ENCODE measurements at regions not wholly inside any gene's neighbourhood (a gene's known extent, or its start where the extent isn't known, plus 50 kb on each side); places are given as distances from the start of the nearest gene placed in this dataset.

DNA sequence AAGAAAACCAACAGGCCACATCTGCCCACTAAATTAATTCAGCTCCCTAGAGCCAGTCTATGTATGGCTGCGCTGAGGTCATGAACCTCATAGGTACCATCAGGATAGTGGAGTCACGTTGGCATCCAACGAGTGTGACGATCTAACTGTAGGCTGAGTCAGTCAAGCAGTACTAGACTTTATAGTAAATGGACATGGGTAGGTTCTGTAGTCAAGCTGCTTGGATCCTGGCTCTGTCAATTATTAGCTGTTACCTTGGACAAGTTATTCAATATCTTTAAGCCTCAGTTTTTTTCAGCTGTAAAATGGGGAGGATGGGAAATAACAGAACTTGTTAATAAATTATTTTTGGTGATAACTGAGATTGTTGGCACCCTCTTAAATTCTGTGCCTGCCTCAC lies 432.4 kb upstream of the RASGEF1B start:
- TF ChIP-seq, protein P1, sequence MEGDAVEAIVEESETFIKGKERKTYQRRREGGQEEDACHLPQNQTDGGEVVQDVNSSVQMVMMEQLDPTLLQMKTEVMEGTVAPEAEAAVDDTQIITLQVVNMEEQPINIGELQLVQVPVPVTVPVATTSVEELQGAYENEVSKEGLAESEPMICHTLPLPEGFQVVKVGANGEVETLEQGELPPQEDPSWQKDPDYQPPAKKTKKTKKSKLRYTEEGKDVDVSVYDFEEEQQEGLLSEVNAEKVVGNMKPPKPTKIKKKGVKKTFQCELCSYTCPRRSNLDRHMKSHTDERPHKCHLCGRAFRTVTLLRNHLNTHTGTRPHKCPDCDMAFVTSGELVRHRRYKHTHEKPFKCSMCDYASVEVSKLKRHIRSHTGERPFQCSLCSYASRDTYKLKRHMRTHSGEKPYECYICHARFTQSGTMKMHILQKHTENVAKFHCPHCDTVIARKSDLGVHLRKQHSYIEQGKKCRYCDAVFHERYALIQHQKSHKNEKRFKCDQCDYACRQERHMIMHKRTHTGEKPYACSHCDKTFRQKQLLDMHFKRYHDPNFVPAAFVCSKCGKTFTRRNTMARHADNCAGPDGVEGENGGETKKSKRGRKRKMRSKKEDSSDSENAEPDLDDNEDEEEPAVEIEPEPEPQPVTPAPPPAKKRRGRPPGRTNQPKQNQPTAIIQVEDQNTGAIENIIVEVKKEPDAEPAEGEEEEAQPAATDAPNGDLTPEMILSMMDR (IDR thresholded peaks at IDR 0.05; ENCODE audit: low read depth, low read length, poor library complexity, severe bottlenecking), result no peak
- TF ChIP-seq EZH2phosphoT487 (IDR thresholded peaks at IDR 0.05; ENCODE audit: borderline replicate concordance, low read length), result no peak

Measured in DOHH2 (cell line).